Heart right ventricle (tissue), 16 donors: ENCODE measurements at regions not wholly inside any gene's neighbourhood (a gene's known extent, or its start where the extent isn't known, plus 50 kb on each side); places are given as distances from the start of the nearest gene placed in this dataset.
"Not testable (repeated sequence)": the region's sequence is repeated elsewhere in the genome, so short reads cannot be mapped to it uniquely, and the experiment has no call there.

Experiments used
- ATAC-seq, 8 donors: fragments of 200-7000 bp; cut with Tn5 transposase; one replicate each; pipeline ENCODE4 v1.9.1; 2020; ENCODE audit warnings: mild to moderate bottlenecking in 8 of 8, moderate library complexity in 8 of 8, moderate number of reproducible peaks in 1 of 8
- DNase-seq, 2 donors: peaks; one replicate each; pipeline ENCODE4 v3.0.0-alpha.2; 2020
- H3K27ac ChIP-seq, 10 donors: fragments of 200-600 bp; sonication (generic) in 2 of 10; one replicate each; pipeline versions ENCODE4 v1.5.0 to v1.8.0; 2020 to 2022; ENCODE audit warnings: mild to moderate bottlenecking in 3 of 10
- H3K27me3 ChIP-seq, 7 donors: fragments of 200-600 bp; one replicate each; pipeline ENCODE4 v1.8.0; 2021 to 2022; ENCODE audit warnings: mild to moderate bottlenecking in 2 of 7
- H3K36me3 ChIP-seq, 9 donors: fragments of 200-600 bp; sonication (generic) in 1 of 9; one replicate each; pipeline versions ENCODE4 v1.5.0 to v1.8.0; 2020 to 2022; ENCODE audit warnings: mild to moderate bottlenecking in 2 of 9
- H3K4me1 ChIP-seq, 9 donors: fragments of 200-600 bp; sonication (generic) in 1 of 9; one replicate each; pipeline versions ENCODE4 v1.5.0 to v1.8.0; 2020 to 2022; ENCODE audit warnings: mild to moderate bottlenecking in 4 of 9
- H3K4me3 ChIP-seq, 10 donors: fragments of 200-600 bp; sonication (generic) in 2 of 10; one replicate each; pipeline versions ENCODE4 v1.5.0 to v1.8.0; 2020 to 2022; ENCODE audit warnings: mild to moderate bottlenecking in 7 of 10, moderate library complexity in 2 of 10
- H3K9me3 ChIP-seq, 11 donors: fragments of 200-600 bp in 10 of 11; sonication (generic) in 2 of 11; one replicate each; pipeline versions ENCODE4 v1.5.0 to v1.8.0; 2013 to 2022; ENCODE audit warnings: mild to moderate bottlenecking in 2 of 11, control low read depth in 1 of 11, moderate library complexity in 1 of 11
- CTCF ChIP-seq, 9 donors: fragments of 200-600 bp; sonication (generic) in 2 of 9; IDR thresholded peaks; one replicate each; pipeline versions ENCODE4 v1.5.0 to v1.8.0; 2021 to 2022; ENCODE audit warnings: antibody characterized with exemption in 9 of 9, mild to moderate bottlenecking in 5 of 9, moderate library complexity in 1 of 9
- WGBS, 2 donors: extraction: QIAGEN DNeasy Blood & Tissue Kit; methylation state at CpG; one replicate each; pipeline ENCODE4 v1.1.7; 2013; ENCODE audit warnings: inconsistent platforms in 1 of 2; 5-methylcytosine and 5-hydroxymethylcytosine counted together
- intact Hi-C, 10 donors: fragments of 100-400 bp; cut with DNase I; formaldehyde crosslinking; loops; one replicate each; pipeline versions ENCODE4 v1.11.1 to v1.14.2; 2022
- donor health status: Arrhythmogenic right ventricular cardiomyopathy.
- donor health status: ischemic (EF 13 %, LVEDD 7.1; RV severe dilation, severe dysfunction).
- donor health status: healthy with polysubstance abuse.
- donor health status: DM: no; HTN: yes; CAD: no.
- donor health status: DM: no; HTN: no; CAD: no.
- donor health status: ischemic (EF 25% LVEDD 6.9; RV normal size, moderate dysfunction).
- donor health status: ischemic (EF 25% LVEDD 5.7; RV mildly dilated, moderate dysfunction).
- donor health status: healthy.
- donor health status: DM: yes; HTN: yes; CAD: no.
- donor health status: Ischemic cardiomyopathy.
- donor health status: ischemic (EF 35%, LVEDD 5.7; RV mildly dilated, moderate dysfunction).
- donor health status: nonischemic (EF 11% LVEDD 7.7; RV severe dilation, severe dysfunction).
- donor health status: DM: yes; HTN: yes; CAD: no.
- donor health status: PGD.
- donor health status: ischemic (EF 29% LVEDD 5.4; RV normal size, mild dysfunction).
- donor health status: nonischemic (EF 23%, LVEDD 6.1; RV moderate dilation, normal function).

GRCh38 chr6:169088762-169089161 is 164.9 kb downstream of the THBS2 start:
- no peak overlapping the region for H3K27ac ChIP-seq
- H3K9me3 ChIP-seq: peaks cover 0 to 27% (median 13%) of the 10 kb centered on the region in 11 donors
- intact Hi-C loops: no loop called here
- TF ChIP-seq CTCF (IDR thresholded peaks at IDR 0.05): no peak
- peaks cover 0 to 3% (median 0%) of the 10 kb centered on the region in 9 donors for H3K4me1 ChIP-seq
- 71 to 75% methylated on average over 2 of the region's 2 CpGs for WGBS, 2 donors
- H3K36me3 ChIP-seq: no peaks in the 10 kb centered on the region
- H3K27me3 ChIP-seq: no peaks in the 10 kb centered on the region
- no peak overlapping the region for H3K4me3 ChIP-seq
- ATAC-seq (no peak), DNase-seq (no peak)

GRCh38 chr6:169087443-169088041 is 166.1 kb downstream of the THBS2 start:
- DNase-seq (no peak), ATAC-seq (peak in 2 of 8 donors; percentile 33 to 37)
- Histone ChIP-seq H3K9me3 (peaks cover 0 to 31% (median 13%) of the 10 kb centered on the region in 11 donors), H3K4me1 (peaks cover 0 to 3% (median 0%) of the 10 kb centered on the region in 9 donors), H3K27ac (peak overlapping the region in 1 of 10 donors; percentile 18), H3K27me3 (no peaks in the 10 kb centered on the region), H3K36me3 (no peaks in the 10 kb centered on the region), H3K4me3 (no peak overlapping the region)
- intact Hi-C loops: no loop called here
- no peak for TF ChIP-seq CTCF (IDR thresholded peaks at IDR 0.05)
- 51 to 74% methylated on average over 3 of the region's 3 CpGs for whole genome bisulfite sequencing, 2 donors

- intact Hi-C loops, H3K27me3 ChIP-seq, H3K4me3 ChIP-seq, DNase-seq, H3K36me3 ChIP-seq, H3K27ac ChIP-seq, ATAC-seq, H3K4me1 ChIP-seq: not testable (repeated sequence)
- H3K9me3 ChIP-seq: peaks cover 0 to 31% (median 13%) of the 10 kb centered on the region in 11 donors
- WGBS, 2 donors: 90 to 92% methylated on average over 6 of the region's 6 CpGs
Observed at GRCh38 chr6:169086616-169087015, 167.0 kb downstream of the THBS2 start.

GRCh38 chr6:169086020-169086419 is 167.6 kb downstream of the THBS2 start:
- no peaks in the 10 kb centered on the region for H3K27me3 ChIP-seq
- H3K9me3 ChIP-seq: peaks cover 0 to 26% (median 12%) of the 10 kb centered on the region in 11 donors
- H3K36me3 ChIP-seq: no peaks in the 10 kb centered on the region
- H3K4me3 ChIP-seq: no peak overlapping the region
- ATAC-seq: no peak
- no peaks in the 10 kb centered on the region for H3K4me1 ChIP-seq
- peak overlapping the region in 4 of 10 donors; percentile 14 to 62 (median 43) for H3K27ac ChIP-seq
- TF ChIP-seq CTCF (IDR thresholded peaks at IDR 0.05): no peak
- 89 to 93% methylated on average over 10 of the region's 10 CpGs for WGBS, 2 donors
- no peak for DNase-seq
- intact Hi-C loops: no loop called here

- Histone ChIP-seq H3K27ac (peak overlapping the region in 5 of 10 donors; percentile 1 to 62 (median 30)), H3K36me3 (no peaks in the 10 kb centered on the region), H3K4me1 (no peaks in the 10 kb centered on the region), H3K4me3 (no peak overlapping the region), H3K27me3 (no peaks in the 10 kb centered on the region), H3K9me3 (peaks cover 0 to 21% (median 6%) of the 10 kb centered on the region in 11 donors)
- no peak for TF ChIP-seq CTCF (IDR thresholded peaks at IDR 0.05)
- ATAC-seq (peak in 5 of 8 donors; percentile 12 to 76 (median 52)), DNase-seq (no peak)
- intact Hi-C loops: no loop called here
- WGBS, 2 donors: 63 to 70% methylated on average over 6 of the region's 6 CpGs
Observed at GRCh38 chr6:169085466-169085865, 168.2 kb downstream of the THBS2 start.

GRCh38 chr6:169084557-169084956 is 169.1 kb downstream of the THBS2 start:
- H3K27ac ChIP-seq, H3K36me3 ChIP-seq, H3K4me1 ChIP-seq, ATAC-seq, intact Hi-C loops, H3K27me3 ChIP-seq, DNase-seq, H3K4me3 ChIP-seq: not testable (repeated sequence)
- WGBS, 2 donors: 93 to 95% methylated on average over 13 of the region's 13 CpGs
- peaks cover 0 to 12% (median 0%) of the 10 kb centered on the region in 11 donors for H3K9me3 ChIP-seq
